Esophagus (tissue), 2 donors: ENCODE measurements at regions not wholly inside any gene's neighbourhood (a gene's known extent, or its start where the extent isn't known, plus 50 kb on each side); places are given as distances from the start of the nearest gene placed in this dataset.

ENCODE experiments used
- H3K27ac ChIP-seq, 2 donors: one replicate each; pipeline ENCODE4 v1.5.1; 2013; ENCODE audit warnings: low read depth in 2 of 2, mild to moderate bottlenecking in 2 of 2, inconsistent platforms in 1 of 2, low read length in 1 of 2, moderate library complexity in 1 of 2
- H3K27me3 ChIP-seq, 2 donors: one replicate each; pipeline ENCODE4 v1.6.1; 2013; ENCODE audit warnings: low read length in 2 of 2, control low read depth in 1 of 2, mild to moderate bottlenecking in 1 of 2; ENCODE audit not compliant: insufficient read depth in 2 of 2, control insufficient read depth in 1 of 2
- H3K36me3 ChIP-seq, 2 donors: one replicate each; pipeline ENCODE4 v1.6.1; 2013; ENCODE audit warnings: low read length in 1 of 2; ENCODE audit not compliant: control insufficient read depth in 2 of 2, insufficient read depth in 2 of 2
- H3K4me1 ChIP-seq, 2 donors: one replicate each; pipeline ENCODE4 v1.6.1; 2013; ENCODE audit warnings: low read length in 1 of 2; ENCODE audit not compliant: control insufficient read depth in 2 of 2, insufficient read depth in 2 of 2
- H3K4me3 ChIP-seq, 2 donors: one replicate each; pipeline ENCODE4 v1.5.1; 2013; ENCODE audit warnings: low read length in 2 of 2, mild to moderate bottlenecking in 2 of 2, low read depth in 1 of 2, moderate library complexity in 1 of 2
- H3K9me3 ChIP-seq, 2 donors: one replicate each; pipeline ENCODE4 v1.6.1; 2013; ENCODE audit warnings: mild to moderate bottlenecking in 2 of 2, low read depth in 1 of 2, low read length in 1 of 2, moderate library complexity in 1 of 2; ENCODE audit not compliant: control insufficient read depth in 2 of 2, insufficient read depth in 1 of 2
- WGBS, 2 donors: extraction: QIAGEN DNeasy Blood & Tissue Kit; methylation state at CpG; one replicate each; pipeline ENCODE4 v1.1.7; 2013; 5-methylcytosine and 5-hydroxymethylcytosine counted together
- donor health status: healthy with polysubstance abuse.
- donor health status: Bipolar disorder and iron deficiency.

GRCh38 chr9:129344641-129345495 lies 166.8 kb upstream of the IER5L start:
- Histone ChIP-seq H3K4me3 (no peak overlapping the region), H3K27me3 (no peaks in the 10 kb centered on the region), H3K27ac (no peak overlapping the region), H3K9me3 (no peaks in the 10 kb centered on the region), H3K4me1 (peaks cover 0 to 5% of the 10 kb centered on the region in 2 donors), H3K36me3 (peaks cover 0 to 4% of the 10 kb centered on the region in 2 donors)
- WGBS, 2 donors: 86 to 87% methylated on average over 11 of the region's 11 CpGs

DNA sequence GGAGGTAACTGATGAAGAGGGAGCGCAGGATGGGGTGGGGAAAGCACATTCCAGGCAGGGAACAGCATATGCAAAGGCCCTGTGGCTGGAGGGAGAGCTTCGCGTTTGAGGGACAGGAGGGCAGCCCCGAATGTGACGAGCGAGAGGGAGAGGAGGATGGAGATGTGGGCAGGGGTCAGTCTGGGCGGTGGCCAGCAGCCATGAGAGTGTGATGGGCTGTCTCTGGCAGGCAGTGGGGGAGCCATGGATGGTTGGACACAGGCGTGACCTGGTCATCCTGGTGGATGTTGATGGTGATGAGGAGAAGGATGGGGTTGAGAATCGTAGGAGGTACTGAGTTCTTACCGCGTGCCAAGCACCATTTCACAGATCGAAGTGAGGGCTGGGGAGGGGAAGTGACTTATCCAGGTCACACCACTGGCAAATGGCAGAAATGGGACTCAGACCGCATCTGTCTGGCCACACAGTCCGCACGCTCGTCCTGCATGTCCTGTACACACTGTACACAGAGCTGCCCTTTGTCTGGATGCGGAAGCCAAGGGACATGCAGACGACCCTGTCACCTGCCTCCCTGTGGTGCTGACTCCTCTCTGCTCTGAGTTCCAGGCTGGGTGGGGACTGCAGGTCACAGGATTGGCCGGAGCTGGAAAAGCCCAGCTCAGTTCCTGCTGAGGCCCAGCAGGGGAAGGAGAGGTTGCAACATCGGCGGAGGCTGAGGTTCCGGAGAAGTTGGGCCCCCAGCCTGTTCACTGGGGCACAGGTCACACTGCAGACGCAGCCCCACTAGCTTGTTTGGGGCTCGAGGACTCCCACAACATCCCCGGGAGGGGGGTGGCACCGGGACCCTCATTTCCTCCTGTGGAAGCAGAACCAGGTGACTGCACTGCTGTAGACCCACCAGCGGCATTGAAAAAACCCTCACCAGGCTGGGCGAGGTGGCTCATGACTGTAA lies 165.6 kb upstream of the IER5L start:
- peaks cover 0 to 11% of the 10 kb centered on the region in 2 donors for H3K36me3 ChIP-seq
- no peak overlapping the region for H3K4me3 ChIP-seq
- 72 to 79% methylated on average over 28 of the region's 28 CpGs for WGBS, 2 donors
- H3K4me1 ChIP-seq: peaks cover 0 to 13% of the 10 kb centered on the region in 2 donors
- peak overlapping the region in 1 of 2 donors; percentile 27 for H3K27ac ChIP-seq
- no peaks in the 10 kb centered on the region for H3K27me3 ChIP-seq
- no peaks in the 10 kb centered on the region for H3K9me3 ChIP-seq

GRCh38 chr9:129342591-129343423 lies 164.7 kb upstream of the IER5L start:
- 87 to 90% methylated on average over 16 of the region's 16 CpGs for WGBS, 2 donors
- Histone ChIP-seq H3K4me1 (peaks cover 0 to 14% of the 10 kb centered on the region in 2 donors), H3K36me3 (peaks cover 0 to 11% of the 10 kb centered on the region in 2 donors)

GRCh38 chr9:129341987-129342348 lies 163.9 kb upstream of the IER5L start:
- 88 to 90% methylated on average over 8 of the region's 8 CpGs for WGBS, 2 donors
- H3K9me3 ChIP-seq: no peaks in the 10 kb centered on the region

More at GRCh38 chr9:129342591-129343423, 164.7 kb upstream of the IER5L start:
- H3K27ac ChIP-seq: peak overlapping the region in 1 of 2 donors; percentile 27
- no peak overlapping the region for H3K4me3 ChIP-seq
- H3K9me3 ChIP-seq: no peaks in the 10 kb centered on the region
- no peaks in the 10 kb centered on the region for H3K27me3 ChIP-seq

DNA sequence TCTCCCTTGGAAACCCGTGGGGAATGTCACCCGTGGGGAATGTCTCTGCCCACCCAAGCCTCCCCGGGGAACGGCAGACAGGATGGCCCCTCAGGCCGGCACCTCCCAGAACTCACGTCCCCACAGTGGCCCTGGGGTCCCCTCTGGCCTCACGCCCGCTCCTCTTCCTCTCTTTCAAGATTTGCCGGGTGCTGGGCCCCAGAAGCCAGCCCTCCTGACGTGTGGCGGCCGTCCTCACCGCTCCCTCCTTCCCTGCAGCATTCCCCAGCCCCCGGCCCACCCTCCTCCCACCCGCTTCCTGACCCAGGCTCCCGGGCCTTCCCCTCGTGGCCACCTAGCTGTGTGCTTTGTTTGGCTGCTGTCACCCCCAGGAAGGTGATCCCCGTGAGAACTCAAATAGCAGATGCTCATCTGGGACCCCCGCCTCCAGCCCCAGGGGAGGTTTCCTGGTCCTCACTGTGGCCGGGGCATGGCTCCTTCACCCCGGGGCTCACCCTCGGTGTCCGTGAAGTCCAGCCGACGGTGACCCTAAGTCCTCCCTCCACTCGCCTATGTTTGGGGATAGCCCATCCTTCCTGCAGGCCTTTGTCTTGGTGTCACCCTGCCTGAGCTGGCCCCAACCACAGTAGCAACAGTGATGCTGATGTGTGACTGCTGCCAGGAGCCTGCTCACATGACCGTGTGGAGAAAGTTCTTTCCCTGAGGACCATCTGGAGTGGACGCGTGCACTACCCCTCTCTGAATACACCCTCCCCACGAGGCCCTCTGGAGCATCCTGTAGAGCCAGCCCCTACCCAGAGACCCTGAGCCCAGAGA lies 163.3 kb upstream of the IER5L start:
- Histone ChIP-seq H3K27me3 (no peaks in the 10 kb centered on the region), H3K4me3 (no peak overlapping the region), H3K4me1 (peaks cover 2 to 15% of the 10 kb centered on the region in 2 donors), H3K27ac (peak overlapping the region in 1 of 2 donors; percentile 6), H3K9me3 (no peaks in the 10 kb centered on the region), H3K36me3 (peaks cover 0 to 11% of the 10 kb centered on the region in 2 donors)
- 79 to 83% methylated on average over 29 to 30 of the region's 30 CpGs for WGBS, 2 donors

More at GRCh38 chr9:129341987-129342348, 163.9 kb upstream of the IER5L start:
- peaks cover 0 to 11% of the 10 kb centered on the region in 2 donors for H3K36me3 ChIP-seq
- no peak overlapping the region for H3K4me3 ChIP-seq
- H3K27ac ChIP-seq: peak overlapping the region in 1 of 2 donors; percentile 6
- peaks cover 0 to 14% of the 10 kb centered on the region in 2 donors for H3K4me1 ChIP-seq
- no peaks in the 10 kb centered on the region for H3K27me3 ChIP-seq

GRCh38 chr9:129340427-129341170 lies 162.5 kb upstream of the IER5L start:
- Histone ChIP-seq H3K4me3 (no peak overlapping the region), H3K27me3 (no peaks in the 10 kb centered on the region), H3K9me3 (no peaks in the 10 kb centered on the region), H3K4me1 (peaks cover 5 to 19% of the 10 kb centered on the region in 2 donors), H3K27ac (no peak overlapping the region), H3K36me3 (peaks cover 0 to 11% of the 10 kb centered on the region in 2 donors)
- WGBS, 2 donors: 68 to 73% methylated on average over 15 of the region's 15 CpGs

GRCh38 chr9:129339539-129340157 lies 161.6 kb upstream of the IER5L start:
- Histone ChIP-seq H3K9me3 (no peaks in the 10 kb centered on the region), H3K36me3 (peaks cover 0 to 11% of the 10 kb centered on the region in 2 donors), H3K27ac (peak overlapping the region in 1 of 2 donors; percentile 10), H3K4me3 (no peak overlapping the region), H3K4me1 (peaks cover 8 to 25% of the 10 kb centered on the region in 2 donors), H3K27me3 (no peaks in the 10 kb centered on the region)
- WGBS, 2 donors: 90 to 96% methylated on average over 3 of the region's 3 CpGs
